ENCODE measurements at regions not wholly inside any gene's neighbourhood (a gene's known extent, or its start where the extent isn't known, plus 50 kb on each side); places are given as distances from the start of the nearest gene placed in this dataset.

DNA sequence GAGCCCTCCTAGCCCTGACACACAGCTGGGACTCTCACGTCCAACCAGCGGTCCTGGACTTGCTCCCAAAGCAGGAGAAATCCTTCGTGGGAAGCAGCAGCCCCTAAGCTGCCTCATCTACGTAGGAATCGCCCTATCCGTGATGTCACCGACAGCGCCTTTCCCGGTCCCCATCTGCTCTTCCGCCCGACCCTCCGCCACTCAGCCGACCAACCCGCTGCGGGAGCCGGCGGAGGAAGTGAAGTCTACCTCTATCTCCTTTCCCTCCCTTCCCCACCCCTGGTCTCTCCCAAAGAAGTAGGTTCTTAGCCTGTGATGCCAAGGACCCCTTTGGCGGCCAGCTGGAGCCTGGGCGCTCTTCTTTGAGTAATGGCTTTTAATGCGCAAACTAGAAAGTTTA, 272.1 kb downstream of the FAM72C start:
- TF ChIP-seq, protein P1, sequence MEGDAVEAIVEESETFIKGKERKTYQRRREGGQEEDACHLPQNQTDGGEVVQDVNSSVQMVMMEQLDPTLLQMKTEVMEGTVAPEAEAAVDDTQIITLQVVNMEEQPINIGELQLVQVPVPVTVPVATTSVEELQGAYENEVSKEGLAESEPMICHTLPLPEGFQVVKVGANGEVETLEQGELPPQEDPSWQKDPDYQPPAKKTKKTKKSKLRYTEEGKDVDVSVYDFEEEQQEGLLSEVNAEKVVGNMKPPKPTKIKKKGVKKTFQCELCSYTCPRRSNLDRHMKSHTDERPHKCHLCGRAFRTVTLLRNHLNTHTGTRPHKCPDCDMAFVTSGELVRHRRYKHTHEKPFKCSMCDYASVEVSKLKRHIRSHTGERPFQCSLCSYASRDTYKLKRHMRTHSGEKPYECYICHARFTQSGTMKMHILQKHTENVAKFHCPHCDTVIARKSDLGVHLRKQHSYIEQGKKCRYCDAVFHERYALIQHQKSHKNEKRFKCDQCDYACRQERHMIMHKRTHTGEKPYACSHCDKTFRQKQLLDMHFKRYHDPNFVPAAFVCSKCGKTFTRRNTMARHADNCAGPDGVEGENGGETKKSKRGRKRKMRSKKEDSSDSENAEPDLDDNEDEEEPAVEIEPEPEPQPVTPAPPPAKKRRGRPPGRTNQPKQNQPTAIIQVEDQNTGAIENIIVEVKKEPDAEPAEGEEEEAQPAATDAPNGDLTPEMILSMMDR (IDR thresholded peaks at IDR 0.05), result no peak
- no peak for TF ChIP-seq POLR2AphosphoS5 (IDR thresholded peaks at IDR 0.05)
- no peak for TF ChIP-seq POLR2A (IDR thresholded peaks at IDR 0.05)

Measured in transverse colon (tissue), 4 donors.